ENCODE measurements at regions not wholly inside any gene's neighbourhood (a gene's known extent, or its start where the extent isn't known, plus 50 kb on each side); places are given as distances from the start of the nearest gene placed in this dataset.

DNA sequence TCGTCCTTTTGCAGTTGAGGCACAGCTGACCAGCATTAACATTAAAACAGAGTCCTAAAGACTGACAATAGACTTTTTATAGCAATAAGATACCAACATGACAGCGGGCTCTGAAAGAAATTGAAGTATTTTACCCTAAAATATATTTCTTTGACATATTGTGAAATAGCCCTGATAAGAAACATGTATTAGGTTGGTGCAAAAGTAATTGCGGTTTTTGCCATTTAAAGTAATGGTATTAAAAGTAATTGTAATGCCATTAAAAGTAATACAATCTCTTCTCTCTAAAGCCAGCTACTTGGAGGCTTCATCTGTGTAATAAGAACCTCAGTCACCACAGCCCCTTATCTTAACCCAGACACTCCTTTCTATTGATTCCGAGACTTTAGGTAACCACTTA lies 394.6 kb downstream of the PREX1 start:
- no peak for DNase-seq

DNA sequence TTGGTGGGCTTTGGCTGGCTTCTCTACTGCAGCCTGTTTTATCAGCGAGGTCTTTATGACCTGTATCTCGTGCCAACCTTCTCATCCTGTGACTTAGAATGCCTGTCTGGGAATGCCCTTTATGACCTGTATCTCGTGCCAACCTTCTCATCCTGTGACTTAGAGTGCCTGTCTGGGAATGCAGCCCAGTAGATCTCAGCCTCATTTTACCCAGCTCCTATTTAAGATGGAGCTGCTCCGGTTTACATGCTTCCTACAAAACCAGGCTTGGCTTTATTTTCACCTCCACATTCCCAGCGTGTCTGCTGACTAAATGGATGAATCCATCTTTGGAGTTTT lies 395.3 kb downstream of the PREX1 start:
- DNase-seq = no peak

DNA sequence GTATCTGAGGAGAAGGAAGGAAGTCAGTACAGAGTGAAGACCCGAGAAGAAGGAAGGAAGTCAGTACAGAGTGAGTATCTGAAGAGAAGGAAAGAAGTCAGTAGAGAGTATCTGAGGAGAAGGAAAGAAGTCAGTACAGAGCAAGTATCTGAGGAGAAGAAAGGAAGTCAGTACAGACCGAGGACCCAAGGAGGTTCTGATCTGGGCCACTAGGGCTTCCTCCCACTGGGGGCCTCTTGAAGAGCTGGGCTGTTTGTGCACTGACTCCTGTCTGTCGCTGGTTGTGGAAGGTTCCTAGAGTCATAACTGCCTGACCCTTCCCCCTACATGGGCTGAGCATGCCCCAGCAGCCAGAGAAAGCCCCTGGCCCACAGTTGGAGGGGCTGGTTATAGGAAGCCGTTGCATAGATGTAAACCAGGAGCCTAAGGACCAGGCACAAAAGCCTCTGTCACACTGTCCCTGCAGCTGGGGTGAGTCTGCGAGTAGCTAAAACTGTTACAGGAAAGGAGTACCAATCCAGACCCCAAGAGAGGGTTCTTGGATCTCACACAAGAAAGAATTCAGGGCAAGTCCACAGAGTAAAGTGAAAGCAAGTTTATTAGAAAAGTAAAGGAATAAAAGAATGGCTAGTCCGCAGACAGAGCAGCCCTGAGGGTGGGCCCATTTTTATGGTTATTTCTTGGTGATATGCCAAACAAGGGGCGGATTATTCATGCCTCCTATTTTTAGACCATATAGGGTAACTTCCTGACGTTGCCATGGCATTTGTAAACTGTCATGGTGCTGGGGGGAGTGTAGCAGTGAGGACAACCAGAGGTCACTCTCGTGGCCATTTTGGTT lies 395.9 kb downstream of the PREX1 start:
- DNase-seq = no peak

DNA sequence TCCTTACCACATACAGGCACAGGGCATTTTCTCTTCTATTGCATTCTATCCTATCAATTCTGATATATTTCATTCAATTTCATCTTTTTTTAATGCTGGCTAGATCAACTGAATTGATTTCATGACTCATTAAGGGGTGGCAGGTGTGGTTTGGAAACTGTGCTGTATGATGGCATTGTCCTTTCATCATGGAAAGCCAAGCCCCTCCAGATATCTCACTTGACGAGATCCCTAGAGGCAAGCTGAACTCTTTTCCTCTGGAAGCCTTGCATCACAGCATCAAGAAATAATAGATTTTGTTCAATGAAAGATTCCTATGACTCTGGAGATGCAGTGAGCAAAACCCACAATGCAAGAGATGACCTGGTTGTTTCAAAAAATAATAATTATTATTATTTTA lies 401.2 kb downstream of the PREX1 start:
- DNase-seq = no peak

DNA sequence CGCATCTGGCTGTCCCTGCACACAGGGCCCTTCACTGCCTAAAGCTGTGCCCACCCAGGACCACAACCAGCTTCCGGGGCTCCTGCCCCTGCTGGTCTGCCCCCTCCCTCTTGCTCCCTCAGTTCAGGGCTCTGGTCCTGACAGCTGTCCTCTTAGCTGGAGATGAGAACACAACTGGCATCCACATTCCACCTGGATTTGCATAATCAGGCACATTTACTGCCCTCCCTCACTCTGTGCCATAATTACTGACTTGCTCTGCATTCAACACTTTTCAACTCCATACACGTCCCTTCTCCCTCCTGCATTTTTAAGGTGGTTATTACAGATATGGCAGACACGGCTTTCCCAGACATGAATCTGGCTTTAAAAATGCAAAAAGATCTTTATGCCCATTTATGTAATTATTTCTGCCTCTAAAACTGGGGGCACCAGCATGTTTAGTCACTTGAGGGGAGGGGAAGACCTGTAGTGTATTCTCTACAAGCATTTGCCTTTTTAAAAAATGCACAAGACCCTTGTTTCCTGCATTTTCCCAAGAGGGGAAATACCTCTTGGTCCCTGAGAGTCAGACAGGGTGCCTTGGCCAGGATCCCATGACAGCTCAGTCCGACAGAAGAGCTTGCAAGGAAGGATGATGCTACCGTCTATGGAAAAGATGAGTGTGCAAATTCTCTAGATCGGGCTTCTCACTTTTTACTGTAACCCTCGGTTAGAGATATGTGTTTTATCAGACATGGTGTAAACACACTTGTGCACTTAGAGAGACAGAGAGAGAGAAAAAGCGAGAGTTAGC lies 401.8 kb downstream of the PREX1 start:
- no peak for DNase-seq

DNA sequence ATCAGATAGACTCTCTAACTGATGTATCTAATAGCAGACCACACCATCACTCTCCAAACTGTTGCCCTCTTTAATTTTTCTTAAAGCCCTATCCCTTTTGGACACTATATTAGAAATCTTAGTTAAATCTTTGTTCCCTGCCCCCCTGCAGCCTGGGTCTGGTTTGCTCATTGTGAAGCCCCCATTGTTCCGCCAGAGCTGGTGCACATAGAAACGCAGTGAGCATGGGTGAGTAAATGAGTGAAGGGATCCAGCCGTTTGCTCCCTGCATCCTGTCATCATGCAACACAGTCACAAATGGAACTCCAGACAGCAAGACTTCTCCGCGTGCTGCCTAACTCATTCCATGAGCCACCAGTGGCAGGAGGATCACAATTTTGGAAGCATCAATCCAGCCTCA lies 402.5 kb downstream of the PREX1 start:
- no peak for DNase-seq

DNA sequence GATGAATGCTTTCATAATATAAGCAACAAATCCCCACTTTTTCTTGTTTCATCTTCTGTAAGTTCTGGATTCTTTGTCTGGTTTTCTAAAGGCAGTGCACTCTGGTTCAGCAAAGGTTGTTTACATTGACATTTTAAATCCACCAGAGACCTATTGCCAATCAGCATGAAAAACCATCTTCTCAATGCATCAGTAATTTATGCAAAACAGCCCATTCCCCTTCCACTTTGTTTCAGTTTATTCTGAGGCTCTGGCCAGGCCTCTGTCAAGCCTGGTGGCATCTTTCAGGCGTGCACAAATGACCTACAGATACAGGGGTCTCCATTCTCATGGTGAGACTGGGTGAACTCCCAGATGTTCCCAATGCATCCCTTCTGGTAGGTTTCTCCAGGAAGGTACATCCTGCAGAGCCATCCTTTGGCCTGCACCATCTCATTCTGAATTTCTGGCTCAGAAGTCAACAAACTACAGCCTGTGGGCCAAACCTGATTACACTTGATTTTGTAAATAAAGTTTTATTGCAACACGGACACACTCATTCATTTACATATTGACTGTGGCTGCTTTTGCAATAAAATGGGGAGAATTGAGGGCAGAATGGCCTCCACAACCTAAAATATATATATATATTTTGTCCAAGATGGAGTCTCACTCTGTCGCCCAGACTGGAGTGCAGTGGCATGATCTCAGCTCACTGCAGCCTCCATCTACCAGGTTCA lies 405.4 kb downstream of the PREX1 start:
- no peak for DNase-seq

DNA sequence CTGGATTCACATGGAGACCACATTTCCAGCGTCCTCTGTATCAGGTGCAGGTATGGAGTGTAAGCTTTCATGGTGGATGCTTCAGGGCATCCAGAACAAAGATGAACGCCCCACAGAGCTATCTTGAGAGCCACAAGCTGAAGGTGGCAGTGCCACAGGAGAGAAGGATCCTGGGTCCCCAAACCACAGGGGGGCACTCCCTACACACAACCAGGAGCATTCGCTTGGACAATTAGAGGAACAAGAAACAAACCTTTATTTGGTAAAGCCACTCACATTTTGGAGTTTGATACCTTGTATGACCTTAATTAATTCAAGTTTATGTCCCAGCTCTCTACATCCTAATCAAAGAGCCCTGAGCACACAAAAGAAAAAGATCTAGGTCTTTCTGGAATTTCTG lies 406.3 kb downstream of the PREX1 start:
- no peak for DNase-seq

DNA sequence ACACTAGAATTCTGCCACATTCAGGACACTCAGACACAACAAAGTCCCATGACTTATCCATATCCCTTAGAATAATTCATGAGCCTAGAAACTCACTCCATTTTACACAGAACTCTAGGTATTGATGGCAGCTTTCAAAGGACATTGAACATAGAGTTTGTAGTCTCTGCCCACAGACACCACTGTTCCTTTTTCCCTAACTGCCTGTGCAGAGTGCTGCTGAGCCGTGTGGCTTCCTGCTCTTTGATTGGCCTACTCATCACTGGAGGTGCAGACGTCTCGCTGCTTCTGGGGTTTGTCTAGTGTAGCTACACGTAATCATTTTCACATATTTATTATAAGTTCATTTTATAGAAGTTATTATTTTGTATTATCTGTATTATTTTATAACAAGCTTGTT lies 407.6 kb downstream of the PREX1 start:
- no peak for DNase-seq

DNA sequence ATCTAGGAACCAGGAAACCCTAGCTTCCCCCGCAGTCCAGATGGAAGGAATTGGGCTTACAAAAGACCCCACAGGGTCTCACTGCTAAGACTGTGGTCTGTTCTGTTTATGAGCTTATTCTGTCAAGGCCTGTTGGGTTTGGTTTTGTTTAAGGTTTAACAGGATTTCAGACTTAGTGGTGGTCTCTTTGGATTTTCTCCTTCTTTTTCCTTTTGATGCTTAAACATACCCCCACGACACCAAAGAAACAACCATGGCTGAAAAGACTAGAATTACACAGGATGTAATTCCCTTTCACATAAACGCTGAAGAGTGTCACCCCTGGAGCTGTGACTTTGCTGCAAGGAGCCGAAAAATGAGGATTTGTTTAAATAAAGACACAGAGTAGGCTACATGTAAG lies 408.6 kb downstream of the PREX1 start:
- no peak for DNase-seq

DNA sequence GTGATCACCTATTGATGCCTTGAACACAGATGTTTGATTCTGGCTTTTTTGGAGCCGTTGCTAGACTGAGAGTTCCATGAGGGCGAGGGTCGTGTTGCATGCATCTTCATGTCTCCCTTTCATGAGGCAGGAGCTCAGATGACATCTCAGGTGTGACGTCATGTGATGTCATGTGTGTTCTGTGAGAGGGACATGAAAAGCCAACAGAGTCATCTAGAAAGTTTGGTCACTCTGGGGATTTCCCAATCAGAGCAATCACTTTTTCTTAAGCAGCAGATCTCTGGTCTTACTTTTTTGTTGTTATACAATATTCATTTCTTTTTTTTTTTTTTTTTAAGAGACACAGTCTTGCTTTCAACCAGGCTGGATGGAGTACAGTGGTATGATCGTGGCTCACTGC lies 411.8 kb downstream of the PREX1 start:
- no peak for DNase-seq

DNA sequence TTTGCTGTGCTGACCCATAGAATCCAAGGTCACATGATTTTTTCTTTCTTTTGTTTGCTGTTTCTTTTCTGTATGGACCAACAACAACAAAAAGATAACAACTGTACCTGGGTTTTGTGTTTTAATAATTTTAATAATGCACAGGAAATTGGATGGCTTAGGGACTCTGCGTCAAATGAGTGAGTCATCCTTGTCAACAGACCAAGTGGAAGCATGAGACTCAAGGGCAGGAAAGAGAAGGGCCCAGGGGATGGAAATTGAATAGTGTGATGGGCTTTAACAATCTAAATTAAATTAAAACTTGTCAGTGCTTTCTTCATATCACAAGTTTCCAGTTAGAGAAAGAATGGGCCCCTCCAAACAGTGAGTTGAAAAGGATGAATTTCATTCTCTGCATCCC lies 413.0 kb downstream of the PREX1 start:
- no peak for DNase-seq

DNA sequence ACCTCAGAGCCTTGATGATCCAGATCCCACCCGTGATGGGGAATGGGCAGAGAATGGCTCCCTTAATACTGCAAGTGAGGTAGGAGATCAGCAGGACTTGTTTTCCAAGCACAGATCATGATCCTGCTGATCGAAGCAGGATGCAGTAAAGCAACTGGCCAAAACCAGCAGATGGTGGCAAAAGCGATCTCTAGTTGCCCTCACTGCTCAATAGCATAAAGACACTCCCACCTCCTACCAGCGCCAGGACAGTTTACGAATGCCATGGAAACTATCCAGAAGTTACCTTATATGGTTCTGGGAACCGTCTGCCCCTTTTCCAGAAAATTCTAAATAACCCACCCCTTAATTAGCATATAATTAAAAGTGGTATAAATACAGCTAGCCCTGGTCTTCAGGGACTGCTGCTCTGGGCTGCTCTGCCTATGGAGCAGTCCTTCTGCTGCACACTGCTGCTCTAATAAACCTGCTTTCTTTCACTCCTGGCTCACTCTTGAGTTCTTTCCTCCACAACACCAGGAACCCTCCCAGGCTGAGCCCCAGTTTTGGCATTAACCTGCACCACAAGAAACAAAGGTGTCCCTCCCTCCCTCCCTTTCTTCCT lies 415.8 kb downstream of the PREX1 start:
- no peak for DNase-seq

DNA sequence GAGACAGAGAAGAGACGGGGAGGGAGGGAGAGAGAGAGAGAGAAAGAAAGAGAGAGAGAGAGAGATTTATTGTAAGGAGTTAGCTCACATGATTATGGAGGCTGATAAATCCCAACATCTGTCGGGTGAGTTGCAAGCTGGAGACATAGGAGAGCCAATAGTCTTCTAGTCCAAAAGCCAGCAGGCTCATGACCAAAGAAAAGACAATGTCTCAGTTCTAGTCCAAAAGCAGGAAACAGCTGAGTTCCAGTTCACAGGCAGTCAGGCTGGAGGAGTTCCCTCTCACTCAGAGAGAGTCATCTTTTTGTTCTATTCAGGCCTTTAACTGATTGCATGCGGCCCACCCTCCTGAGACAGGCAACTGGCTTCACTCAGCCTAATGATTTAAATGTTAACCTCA lies 416.6 kb downstream of the PREX1 start:
- no peak for DNase-seq

DNA sequence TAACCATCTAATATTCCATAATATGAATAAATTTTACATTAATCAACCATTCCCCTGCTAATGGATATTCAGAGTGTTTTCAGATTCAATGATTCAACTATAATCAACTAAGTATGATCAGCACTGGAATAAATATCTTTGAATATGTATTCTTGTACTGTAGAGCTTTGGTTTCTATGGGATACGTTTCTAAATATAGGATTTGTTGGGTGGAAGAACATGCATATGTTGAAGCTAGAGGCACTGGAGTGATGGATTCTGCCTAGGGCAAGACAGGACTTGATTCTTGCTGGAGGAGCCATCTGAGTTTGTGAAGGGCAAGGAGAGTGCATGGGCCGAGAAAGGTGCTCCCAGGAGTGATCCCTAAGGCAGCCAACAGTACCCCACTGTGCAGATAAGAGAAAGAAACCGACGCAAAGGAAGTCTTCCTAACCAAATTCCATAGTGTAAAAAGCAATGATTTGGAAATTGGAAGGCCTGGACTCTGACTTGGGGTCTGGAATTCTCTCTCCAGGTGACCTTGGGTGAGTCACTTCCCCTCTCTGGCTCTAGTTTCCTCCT lies 418.7 kb downstream of the PREX1 start:
- no peak for DNase-seq

DNA sequence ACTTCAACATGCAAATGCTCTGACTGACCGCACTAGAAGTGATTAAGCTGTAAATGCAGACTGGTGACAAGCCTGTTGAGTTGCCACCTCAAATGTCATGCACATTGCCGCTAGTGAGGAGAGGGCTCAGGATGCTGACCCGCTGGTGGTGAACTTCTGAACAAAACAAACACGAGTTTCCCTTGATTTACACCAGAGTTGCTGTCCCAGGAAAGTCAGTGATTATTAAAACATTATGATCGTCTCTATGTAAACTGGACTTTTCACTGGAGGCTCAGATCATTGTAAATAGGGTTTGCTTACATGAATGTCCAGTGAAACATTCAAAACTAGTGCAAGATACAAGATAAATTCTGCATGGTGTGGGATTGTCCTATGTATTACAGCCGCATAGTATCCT lies 420.1 kb downstream of the PREX1 start:
- no peak for DNase-seq

DNA sequence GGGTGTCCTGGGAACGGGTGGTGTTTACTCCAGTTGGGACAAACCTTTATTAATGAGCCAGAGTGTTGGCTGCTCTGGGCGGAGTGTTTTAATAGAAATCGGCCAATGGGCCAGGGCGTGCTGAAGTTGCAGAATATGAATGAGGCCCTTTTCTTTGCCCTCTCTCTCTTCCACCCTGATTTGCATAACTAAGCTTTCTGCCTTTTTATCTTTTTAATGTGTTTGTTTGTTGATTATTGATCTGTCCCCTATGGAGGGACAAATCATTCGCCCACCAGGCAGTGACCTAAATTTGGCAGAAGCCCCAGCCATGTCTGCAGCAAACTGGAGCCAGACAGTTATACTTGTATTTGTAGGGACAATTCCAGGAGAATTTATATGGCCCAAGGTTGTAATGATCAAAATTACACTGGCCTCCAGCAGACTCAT lies 420.9 kb downstream of the PREX1 start:
- DNase-seq = no peak

DNA sequence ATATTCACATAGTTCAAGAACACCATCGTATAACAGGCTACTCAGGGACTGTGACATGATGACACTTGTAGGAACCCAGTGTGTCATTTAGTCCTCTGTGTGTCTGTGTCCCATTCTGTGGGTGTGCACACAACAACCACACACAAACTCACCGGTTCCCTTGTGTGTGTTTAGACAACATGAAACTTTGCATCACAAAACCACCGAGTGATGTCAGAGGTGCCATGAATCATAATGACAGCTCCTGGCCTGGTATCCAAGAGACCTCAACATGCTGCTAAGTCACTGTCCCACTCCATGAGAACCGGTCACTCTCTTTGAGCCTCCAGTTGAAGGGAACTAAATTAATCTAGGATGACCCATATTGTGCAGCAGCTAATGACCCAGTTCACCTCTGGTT lies 421.3 kb downstream of the PREX1 start:
- DNase-seq = no peak

DNA sequence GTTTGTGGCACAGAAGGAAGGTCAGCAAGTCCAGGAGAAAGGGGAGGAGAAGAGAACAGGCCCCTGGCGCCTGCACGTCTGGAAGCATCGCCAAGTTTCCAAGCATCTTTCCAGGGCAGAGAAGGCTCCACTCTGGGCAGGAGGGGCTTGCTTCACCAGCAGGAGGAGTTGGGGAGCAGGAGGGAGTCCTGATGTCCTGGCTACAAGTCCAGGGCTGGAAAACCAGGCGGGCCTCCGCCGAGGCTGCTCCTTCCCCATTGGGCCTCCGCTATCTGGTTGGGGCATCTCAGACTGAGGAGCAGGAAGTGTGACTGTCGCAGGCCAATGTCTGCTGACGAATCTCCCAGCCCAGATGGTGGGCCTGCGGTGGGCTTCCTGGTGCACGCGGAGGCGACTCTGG lies 421.9 kb downstream of the PREX1 start:
- DNase-seq = no peak

DNA sequence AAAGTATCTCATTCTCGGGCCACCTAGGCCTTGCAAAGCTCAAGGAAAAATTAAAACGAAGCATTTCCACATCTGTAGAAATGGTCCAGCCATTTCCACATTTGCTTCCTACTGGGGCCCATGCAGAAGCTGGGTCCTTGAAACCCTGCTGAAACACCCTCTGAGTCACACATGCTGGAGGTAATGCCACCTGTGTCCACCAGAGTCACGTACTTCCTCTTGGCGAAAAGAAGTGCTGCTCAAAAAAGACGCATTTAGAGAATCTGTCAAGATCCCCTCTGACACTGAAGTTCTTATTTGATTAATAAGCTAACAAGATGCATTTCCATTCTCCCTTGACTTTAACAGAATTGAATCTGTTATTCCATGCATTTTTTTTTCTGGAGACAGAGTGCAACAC lies 423.2 kb downstream of the PREX1 start:
- DNase-seq = no peak

DNA sequence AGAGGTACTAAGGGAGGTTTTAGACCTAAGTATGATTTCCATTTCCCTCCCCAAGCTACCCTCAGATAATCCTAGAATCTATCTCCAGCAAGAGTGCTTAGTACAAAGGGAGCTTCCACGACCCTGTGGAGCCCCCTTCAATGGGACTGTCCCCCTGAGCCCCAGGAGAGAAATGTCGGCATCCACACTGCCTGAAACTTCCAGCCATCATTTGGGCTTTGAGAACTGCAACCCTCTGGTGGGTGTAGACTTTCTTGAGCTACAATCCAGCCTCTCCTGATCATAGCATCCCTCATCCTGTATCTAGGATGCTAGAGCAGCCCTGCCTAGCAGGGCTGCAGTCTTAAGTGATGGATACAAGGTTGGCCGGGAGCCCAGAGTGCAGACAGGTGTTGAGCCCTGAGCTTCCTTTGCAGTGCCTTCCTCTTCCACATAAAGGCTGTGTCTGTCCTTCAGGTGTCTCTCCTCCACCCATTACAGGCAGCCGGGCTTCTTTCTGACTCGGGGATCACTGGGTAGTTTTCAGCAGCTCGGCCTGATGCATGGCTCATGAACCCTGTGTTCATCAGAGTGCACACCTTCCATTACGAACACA lies 424.5 kb downstream of the PREX1 start:
- no peak for DNase-seq

DNA sequence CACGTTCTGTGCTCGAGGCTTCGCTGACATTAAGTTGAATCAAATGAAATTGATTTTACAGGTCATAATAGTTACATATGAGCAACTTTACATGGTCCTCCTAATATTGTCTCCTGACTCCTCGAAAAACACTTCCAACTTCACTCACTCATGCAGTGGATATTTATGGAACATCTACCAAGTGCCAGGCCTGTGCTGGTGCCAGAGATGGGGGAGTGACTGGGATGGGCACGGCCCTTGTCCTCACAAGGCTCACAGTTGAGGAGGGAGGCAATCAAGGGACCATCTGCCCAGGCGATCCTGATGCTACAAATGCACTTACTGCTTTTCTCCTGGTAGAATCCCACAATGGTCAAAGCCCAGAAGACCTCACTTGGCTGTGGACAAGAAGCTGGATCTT lies 426.4 kb downstream of the PREX1 start:
- no peak for DNase-seq

DNA sequence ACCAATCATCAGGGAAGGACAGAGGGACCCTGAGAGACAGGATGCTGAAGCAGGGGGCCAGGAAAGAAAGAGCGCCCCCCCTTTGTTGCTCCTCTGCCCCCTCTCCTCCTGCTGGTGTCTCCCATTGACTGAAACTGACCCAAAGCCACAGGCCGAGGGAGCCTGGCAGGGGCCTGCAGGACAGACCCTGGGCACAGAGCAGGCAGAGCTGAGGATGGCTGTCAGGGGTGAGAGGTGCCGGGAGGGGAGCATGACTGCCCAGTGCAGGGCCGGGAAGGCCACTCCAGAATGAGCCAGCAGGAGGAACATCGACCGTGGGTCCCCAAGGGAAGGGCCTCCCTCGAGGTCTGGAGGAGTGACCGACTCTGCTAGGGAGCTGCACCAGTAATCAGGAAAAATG lies 427.8 kb downstream of the PREX1 start:
- no peak for DNase-seq
